HG03432 (cell line): ENCODE measurements at regions not wholly inside any gene's neighbourhood (a gene's known extent, or its start where the extent isn't known, plus 50 kb on each side); places are given as distances from the start of the nearest gene placed in this dataset.

Experiments
- ATAC-seq: cut with Tn5 transposase; IDR thresholded peaks from one replicate; pipeline ENCODE4 v1.9.1; 2021; ENCODE audit warnings: mild to moderate bottlenecking, moderate library complexity; ENCODE audit not compliant: unreplicated experiment

GRCh38 chr14:56918849-56919574 is 108.7 kb upstream of the OTX2 start:
- no peak for ATAC-seq

- ATAC-seq: no peak
Observed at GRCh38 chr14:56905282-56905681, 95.0 kb upstream of the OTX2 start.

- no peak for ATAC-seq
Observed at GRCh38 chr14:56903304-56903969, 93.2 kb upstream of the OTX2 start.

- ATAC-seq: no peak
Observed at GRCh38 chr14:56902385-56902784, 92.1 kb upstream of the OTX2 start.

- no peak for ATAC-seq
Observed at GRCh38 chr14:56900726-56901125, 90.4 kb upstream of the OTX2 start.

- ATAC-seq: no peak
Observed at GRCh38 chr14:56899829-56900228, 89.5 kb upstream of the OTX2 start.

GRCh38 chr14:56896922-56897321 is 86.6 kb upstream of the OTX2 start:
- no peak for ATAC-seq

- ATAC-seq: no peak
Observed at GRCh38 chr14:56896231-56896630, 86.0 kb upstream of the OTX2 start.

- ATAC-seq: no peak
Observed at GRCh38 chr14:56895154-56895553, 84.9 kb upstream of the OTX2 start.

GRCh38 chr14:56894591-56894991 is 84.3 kb upstream of the OTX2 start:
- no peak for ATAC-seq

GRCh38 chr14:56892959-56893358 is 82.7 kb upstream of the OTX2 start:
- no peak for ATAC-seq

- no peak for ATAC-seq
Observed at GRCh38 chr14:56891226-56891625, 80.9 kb upstream of the OTX2 start.

- ATAC-seq: no peak
Observed at GRCh38 chr14:56889705-56890104, 79.4 kb upstream of the OTX2 start.

- no peak for ATAC-seq
Observed at GRCh38 chr14:56888274-56888673, 78.0 kb upstream of the OTX2 start.

- no peak for ATAC-seq
Observed at GRCh38 chr14:56887216-56887615, 76.9 kb upstream of the OTX2 start.

- no peak for ATAC-seq
Observed at GRCh38 chr14:56886471-56887062, 76.3 kb upstream of the OTX2 start.

GRCh38 chr14:56885825-56886224 is 75.5 kb upstream of the OTX2 start:
- ATAC-seq: no peak

- ATAC-seq: no peak
Observed at GRCh38 chr14:56884617-56885016, 74.3 kb upstream of the OTX2 start.

GRCh38 chr14:56881181-56881580 is 70.9 kb upstream of the OTX2 start:
- no peak for ATAC-seq

GRCh38 chr14:56878766-56879165 is 68.5 kb upstream of the OTX2 start:
- no peak for ATAC-seq

- ATAC-seq: no peak
Observed at GRCh38 chr14:56875104-56875675, 64.9 kb upstream of the OTX2 start.

GRCh38 chr14:56874375-56874774 is 64.1 kb upstream of the OTX2 start:
- no peak for ATAC-seq
